ENCODE measurements at regions not wholly inside any gene's neighbourhood (a gene's known extent, or its start where the extent isn't known, plus 50 kb on each side); places are given as distances from the start of the nearest gene placed in this dataset.

GRCh38 chr17:13984956-13985355, 84.3 kb upstream of the COX10 start:
- Mint-ChIP-seq H3K36me3 (peaks cover 2% of the 10 kb centered on the region), H3K4me1 (peaks cover 68% of the 10 kb centered on the region), H3K27me3 (ENCODE audit: low read depth) (peaks cover 2% of the 10 kb centered on the region), H3K4me3 (no peak overlapping the region), H3K27ac (no peak overlapping the region), H3K9me3 (peaks cover 3% of the 10 kb centered on the region)
- no peak for DNase-seq (ENCODE audit: low spot score in 2 of 2, unreplicated experiment in 2 of 2)
- TF ChIP-seq CTCF (IDR thresholded peaks at IDR 0.05; ENCODE audit: unreplicated experiment) = no peak

GRCh38 chr17:13986855-13987254, 82.4 kb upstream of the COX10 start:
- peaks cover 65% of the 10 kb centered on the region for H3K4me1 Mint-ChIP-seq
- DNase-seq (ENCODE audit: low spot score in 2 of 2, unreplicated experiment in 2 of 2) = no peak
- H3K27ac Mint-ChIP-seq = no peak overlapping the region
- no peaks in the 10 kb centered on the region for H3K36me3 Mint-ChIP-seq
- no peak for TF ChIP-seq CTCF (IDR thresholded peaks at IDR 0.05; ENCODE audit: unreplicated experiment)
- H3K27me3 Mint-ChIP-seq (ENCODE audit: low read depth) = peaks cover 2% of the 10 kb centered on the region
- H3K4me3 Mint-ChIP-seq = no peak overlapping the region
- no peaks in the 10 kb centered on the region for H3K9me3 Mint-ChIP-seq

- no peaks in the 10 kb centered on the region for H3K36me3 Mint-ChIP-seq
- no peak for TF ChIP-seq CTCF (IDR thresholded peaks at IDR 0.05; ENCODE audit: unreplicated experiment)
- DNase-seq (ENCODE audit: low spot score in 2 of 2, unreplicated experiment in 2 of 2) = no peak
- H3K27me3 Mint-ChIP-seq (ENCODE audit: low read depth) = peaks cover 2% of the 10 kb centered on the region
- H3K27ac Mint-ChIP-seq = no peak overlapping the region
- peaks cover 50% of the 10 kb centered on the region for H3K4me1 Mint-ChIP-seq
- H3K9me3 Mint-ChIP-seq = no peaks in the 10 kb centered on the region
- H3K4me3 Mint-ChIP-seq = no peak overlapping the region
Measured at GRCh38 chr17:13989138-13989537, 80.2 kb upstream of the COX10 start.

GRCh38 chr17:13993106-13993505, 76.2 kb upstream of the COX10 start:
- Mint-ChIP-seq H3K36me3 (no peaks in the 10 kb centered on the region), H3K27ac (no peak overlapping the region), H3K27me3 (ENCODE audit: low read depth) (no peaks in the 10 kb centered on the region), H3K4me3 (no peak overlapping the region), H3K9me3 (no peaks in the 10 kb centered on the region), H3K4me1 (peaks cover 39% of the 10 kb centered on the region)
- TF ChIP-seq CTCF (IDR thresholded peaks at IDR 0.05; ENCODE audit: unreplicated experiment) = no peak
- no peak for DNase-seq (ENCODE audit: low spot score in 2 of 2, unreplicated experiment in 2 of 2)

- Mint-ChIP-seq H3K4me3 (no peak overlapping the region), H3K36me3 (no peaks in the 10 kb centered on the region), H3K27me3 (ENCODE audit: low read depth) (no peaks in the 10 kb centered on the region), H3K4me1 (peaks cover 38% of the 10 kb centered on the region), H3K9me3 (no peaks in the 10 kb centered on the region), H3K27ac (no peak overlapping the region)
- DNase-seq (ENCODE audit: low spot score in 2 of 2, unreplicated experiment in 2 of 2) = no peak
- no peak for TF ChIP-seq CTCF (IDR thresholded peaks at IDR 0.05; ENCODE audit: unreplicated experiment)
Measured at GRCh38 chr17:13994050-13994449, 75.3 kb upstream of the COX10 start.

- DNase-seq (ENCODE audit: low spot score in 2 of 2, unreplicated experiment in 2 of 2) = no peak
Measured at GRCh38 chr17:13995856-13996271, 73.4 kb upstream of the COX10 start.

More at GRCh38 chr17:13995856-13996271, 73.4 kb upstream of the COX10 start:
- no peak for TF ChIP-seq CTCF (IDR thresholded peaks at IDR 0.05; ENCODE audit: unreplicated experiment)
- Mint-ChIP-seq H3K4me3 (peak overlapping the region; percentile 1), H3K27me3 (ENCODE audit: low read depth) (no peaks in the 10 kb centered on the region), H3K9me3 (peaks cover 5% of the 10 kb centered on the region), H3K4me1 (peaks cover 33% of the 10 kb centered on the region), H3K36me3 (peaks cover 1% of the 10 kb centered on the region), H3K27ac (peak overlapping the region; percentile 76)

Measured in mesothelial cell of epicardium (in vitro differentiated cells).